ENCODE measurements at regions not wholly inside any gene's neighbourhood (a gene's known extent, or its start where the extent isn't known, plus 50 kb on each side); places are given as distances from the start of the nearest gene placed in this dataset.

DNA sequence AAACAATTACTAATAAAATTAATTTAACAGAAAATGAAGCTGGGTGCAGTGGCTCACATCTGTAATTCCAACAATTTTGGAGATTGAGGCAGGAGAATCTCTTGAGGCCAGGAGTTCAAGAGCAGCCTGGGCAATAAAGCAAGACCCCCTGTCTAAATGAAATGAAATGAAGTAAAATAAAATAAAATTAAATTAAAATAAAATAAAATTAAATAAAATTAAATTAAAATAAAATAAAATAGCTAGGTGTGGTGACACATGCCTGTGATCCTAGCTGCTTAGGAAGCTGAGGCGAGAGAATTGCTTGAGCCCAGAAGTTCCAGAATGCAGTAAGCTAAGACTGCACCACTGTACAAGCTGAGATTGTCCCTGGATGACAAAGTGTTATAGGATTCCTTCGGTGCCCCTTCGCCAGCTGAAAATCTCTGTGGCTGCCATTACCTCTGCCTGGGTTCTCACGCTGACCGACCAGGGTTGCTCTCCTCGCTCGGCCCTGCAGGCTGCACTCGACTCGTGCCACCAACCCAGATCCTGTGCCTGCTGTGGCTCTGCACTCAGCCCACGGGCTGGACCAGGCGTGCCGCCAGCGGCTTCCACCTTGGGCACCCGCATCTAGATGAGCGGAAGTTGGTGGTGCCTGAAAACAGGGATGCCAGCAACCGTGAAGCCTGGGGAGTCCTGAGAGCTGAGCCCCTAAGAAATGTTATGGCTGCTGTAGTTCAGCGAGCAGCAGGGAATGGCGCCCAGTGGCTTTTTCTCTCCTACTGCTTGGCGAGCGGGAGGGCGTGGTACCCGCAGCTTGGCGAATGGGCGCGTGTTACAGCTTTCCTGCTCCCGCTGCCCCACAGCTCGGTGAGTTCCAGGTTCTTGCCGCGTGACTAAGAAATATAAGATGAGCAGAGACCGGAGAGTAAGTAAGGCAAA is 539.2 kb upstream of the PCDH9 start:
- TF ChIP-seq, protein P1, sequence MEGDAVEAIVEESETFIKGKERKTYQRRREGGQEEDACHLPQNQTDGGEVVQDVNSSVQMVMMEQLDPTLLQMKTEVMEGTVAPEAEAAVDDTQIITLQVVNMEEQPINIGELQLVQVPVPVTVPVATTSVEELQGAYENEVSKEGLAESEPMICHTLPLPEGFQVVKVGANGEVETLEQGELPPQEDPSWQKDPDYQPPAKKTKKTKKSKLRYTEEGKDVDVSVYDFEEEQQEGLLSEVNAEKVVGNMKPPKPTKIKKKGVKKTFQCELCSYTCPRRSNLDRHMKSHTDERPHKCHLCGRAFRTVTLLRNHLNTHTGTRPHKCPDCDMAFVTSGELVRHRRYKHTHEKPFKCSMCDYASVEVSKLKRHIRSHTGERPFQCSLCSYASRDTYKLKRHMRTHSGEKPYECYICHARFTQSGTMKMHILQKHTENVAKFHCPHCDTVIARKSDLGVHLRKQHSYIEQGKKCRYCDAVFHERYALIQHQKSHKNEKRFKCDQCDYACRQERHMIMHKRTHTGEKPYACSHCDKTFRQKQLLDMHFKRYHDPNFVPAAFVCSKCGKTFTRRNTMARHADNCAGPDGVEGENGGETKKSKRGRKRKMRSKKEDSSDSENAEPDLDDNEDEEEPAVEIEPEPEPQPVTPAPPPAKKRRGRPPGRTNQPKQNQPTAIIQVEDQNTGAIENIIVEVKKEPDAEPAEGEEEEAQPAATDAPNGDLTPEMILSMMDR (conservative IDR thresholded peaks at IDR 0.05 in 1 of 2, IDR thresholded peaks at IDR 0.05 in 1 of 2; ENCODE audit: low read depth in 1 of 2, low read length in 2 of 2): no peak
- no peak for TF ChIP-seq EZH2 (IDR thresholded peaks at IDR 0.05; ENCODE audit: low read length, missing control alignments)

Data from fibroblast of lung (primary cell).